WI38 (cell line): ENCODE measurements at regions not wholly inside any gene's neighbourhood (a gene's known extent, or its start where the extent isn't known, plus 50 kb on each side); places are given as distances from the start of the nearest gene placed in this dataset.

ENCODE experiments used
- H3K4me3 ChIP-seq: 2 replicates; pipeline ENCODE4 v1.5.1; 2011; ENCODE audit warnings: low read depth, mild to moderate bottlenecking, control low read depth, low read length
- TF ChIP-seq, protein P1 (sequence below): IDR thresholded peaks from 2 replicates; pipeline ENCODE4 v1.5.1; 2012; ENCODE audit warnings: low read depth, mild to moderate bottlenecking, control low read depth, low read length

DNA sequence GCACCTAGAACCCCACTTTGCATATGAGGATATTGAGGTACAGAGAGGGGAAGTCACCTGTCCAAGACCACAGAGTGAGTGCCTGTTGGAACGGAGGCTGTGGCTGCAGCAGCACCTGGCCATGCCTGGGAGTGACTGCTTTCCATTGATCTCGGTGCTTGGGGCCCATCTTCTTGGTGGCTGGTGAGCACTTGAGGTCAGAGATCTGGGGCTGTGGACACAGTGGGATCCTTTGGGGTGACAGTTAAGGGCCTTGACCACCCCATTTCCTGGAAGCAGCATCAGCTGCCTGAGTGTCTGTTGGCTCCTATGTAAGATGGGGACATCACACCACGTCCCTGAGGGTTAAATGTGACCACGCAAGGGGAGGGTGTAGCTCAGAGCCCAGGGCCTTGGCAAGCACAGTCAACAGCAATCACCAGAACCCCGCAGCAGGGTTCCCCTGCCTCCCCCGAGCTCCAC lies 111.7 kb downstream of the IRF8 start:
- no peak overlapping the region for H3K4me3 ChIP-seq
- TF ChIP-seq, protein P1, sequence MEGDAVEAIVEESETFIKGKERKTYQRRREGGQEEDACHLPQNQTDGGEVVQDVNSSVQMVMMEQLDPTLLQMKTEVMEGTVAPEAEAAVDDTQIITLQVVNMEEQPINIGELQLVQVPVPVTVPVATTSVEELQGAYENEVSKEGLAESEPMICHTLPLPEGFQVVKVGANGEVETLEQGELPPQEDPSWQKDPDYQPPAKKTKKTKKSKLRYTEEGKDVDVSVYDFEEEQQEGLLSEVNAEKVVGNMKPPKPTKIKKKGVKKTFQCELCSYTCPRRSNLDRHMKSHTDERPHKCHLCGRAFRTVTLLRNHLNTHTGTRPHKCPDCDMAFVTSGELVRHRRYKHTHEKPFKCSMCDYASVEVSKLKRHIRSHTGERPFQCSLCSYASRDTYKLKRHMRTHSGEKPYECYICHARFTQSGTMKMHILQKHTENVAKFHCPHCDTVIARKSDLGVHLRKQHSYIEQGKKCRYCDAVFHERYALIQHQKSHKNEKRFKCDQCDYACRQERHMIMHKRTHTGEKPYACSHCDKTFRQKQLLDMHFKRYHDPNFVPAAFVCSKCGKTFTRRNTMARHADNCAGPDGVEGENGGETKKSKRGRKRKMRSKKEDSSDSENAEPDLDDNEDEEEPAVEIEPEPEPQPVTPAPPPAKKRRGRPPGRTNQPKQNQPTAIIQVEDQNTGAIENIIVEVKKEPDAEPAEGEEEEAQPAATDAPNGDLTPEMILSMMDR = no peak

DNA sequence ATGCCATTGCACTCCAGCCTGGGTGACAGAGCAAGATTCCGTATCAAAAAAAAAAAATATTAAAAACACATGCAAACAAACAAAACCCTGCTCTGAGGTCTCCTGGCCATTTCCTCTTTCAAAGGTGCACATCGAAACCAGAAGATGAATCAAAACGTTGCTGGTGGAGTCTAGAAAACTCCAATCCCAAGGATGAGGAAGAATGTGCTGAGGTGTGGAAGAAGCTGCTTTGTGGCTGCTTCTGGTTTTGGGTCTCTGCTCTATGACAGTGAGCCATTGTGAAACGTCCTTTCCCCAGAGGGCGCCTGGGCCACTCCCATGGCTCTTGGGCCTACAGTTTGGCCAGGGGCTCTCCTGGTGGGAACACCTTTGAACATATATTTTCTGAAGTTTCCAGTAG lies 112.6 kb downstream of the IRF8 start:
- TF ChIP-seq, protein P1 = no peak
- H3K4me3 ChIP-seq = no peak overlapping the region

DNA sequence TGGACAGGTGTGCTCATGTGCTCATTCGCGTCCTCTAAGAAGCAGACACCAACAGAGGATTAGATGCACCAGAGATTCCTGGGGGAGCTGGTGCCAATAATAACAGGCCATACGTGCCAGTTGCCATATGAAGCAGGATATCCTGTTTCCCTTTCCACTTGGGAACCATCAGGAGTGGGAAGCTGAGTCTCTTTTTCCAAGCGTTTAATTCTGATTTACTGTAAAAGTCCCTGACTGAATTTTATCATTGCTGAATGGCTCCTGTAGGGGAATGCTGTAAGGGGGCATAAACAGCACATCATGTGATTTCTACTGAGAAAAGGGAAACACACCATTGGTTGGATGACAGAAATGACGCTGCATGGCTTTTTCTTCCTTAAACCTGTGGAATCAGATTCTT lies 113.3 kb downstream of the IRF8 start:
- TF ChIP-seq, protein P1 = no peak
- no peak overlapping the region for H3K4me3 ChIP-seq

DNA sequence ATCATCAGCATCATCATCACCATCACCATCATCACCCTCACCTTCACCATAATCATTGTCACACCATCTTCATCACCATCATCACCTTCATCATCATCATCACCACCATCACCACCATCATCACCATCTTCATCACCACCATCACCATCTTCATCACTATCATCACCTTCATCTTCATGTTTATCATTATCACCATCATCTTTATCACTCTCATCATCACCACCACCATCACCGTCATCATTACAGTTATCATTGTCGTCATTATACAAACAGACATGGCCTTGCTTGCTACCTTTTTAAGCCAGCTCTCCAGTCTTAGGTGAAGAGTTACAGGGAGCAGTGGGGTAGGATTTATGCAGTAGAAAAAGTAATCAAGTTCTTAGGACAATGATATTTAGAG lies 114.9 kb downstream of the IRF8 start:
- TF ChIP-seq, protein P1 = no peak
- no peak overlapping the region for H3K4me3 ChIP-seq

DNA sequence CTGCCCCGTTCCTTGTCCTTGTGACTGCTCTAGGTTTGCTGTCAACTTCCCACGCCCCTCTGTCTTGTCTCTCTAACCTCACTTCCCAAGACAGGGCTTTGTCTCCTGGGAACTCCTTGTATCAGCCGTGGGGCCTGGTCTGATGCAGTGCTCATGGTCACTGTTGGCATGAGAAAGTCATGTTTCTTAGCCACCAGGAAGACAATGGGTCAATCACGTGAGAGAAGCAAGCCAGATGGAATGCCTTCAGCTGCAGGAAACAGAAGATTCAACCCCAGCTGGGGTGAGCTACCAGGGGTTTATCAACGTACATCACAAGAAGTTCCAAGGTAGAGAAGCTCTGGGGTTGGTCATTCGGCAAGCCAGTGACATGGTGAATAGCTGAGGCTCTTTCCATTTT lies 116.6 kb downstream of the IRF8 start:
- TF ChIP-seq, protein P1 = no peak
- H3K4me3 ChIP-seq = no peak overlapping the region

DNA sequence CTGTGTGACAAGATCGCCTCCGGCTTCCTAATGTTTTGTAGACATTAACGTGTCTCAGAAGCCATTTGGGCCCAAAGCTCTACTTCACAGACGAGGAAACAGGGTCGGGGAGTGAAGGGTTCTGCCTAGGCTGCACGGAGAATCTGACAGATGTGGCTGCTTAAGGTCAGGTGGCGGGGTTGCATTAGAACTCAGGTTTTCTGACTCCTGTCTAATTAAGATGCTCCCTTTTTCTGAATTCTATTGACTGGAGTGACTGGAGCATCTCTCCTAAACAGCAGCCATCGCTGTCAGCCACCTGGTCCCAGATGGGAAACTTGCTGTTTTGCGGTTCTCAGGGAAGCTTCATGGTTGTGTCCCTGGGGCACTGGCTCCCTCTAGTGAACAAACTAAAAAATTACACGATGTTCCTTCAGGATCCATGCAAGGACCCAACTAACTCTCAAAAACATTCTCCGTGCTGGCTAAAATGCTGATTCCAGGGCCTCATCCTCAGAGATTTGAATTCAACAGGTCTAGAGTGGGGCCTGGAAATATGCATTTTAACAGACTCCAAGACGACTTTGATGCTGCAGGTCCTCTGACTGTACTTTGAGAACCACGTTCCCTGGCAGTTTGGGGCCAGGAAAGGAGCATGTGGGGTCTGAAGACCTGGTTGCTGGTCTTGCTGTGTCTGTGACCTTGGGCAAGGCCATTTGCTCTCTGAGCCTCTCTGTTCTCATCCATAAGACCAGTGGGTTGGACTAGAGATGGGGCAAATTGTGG lies 117.4 kb downstream of the IRF8 start:
- TF ChIP-seq, protein P1 = peak; percentile 76
- H3K4me3 ChIP-seq = no peak overlapping the region

DNA sequence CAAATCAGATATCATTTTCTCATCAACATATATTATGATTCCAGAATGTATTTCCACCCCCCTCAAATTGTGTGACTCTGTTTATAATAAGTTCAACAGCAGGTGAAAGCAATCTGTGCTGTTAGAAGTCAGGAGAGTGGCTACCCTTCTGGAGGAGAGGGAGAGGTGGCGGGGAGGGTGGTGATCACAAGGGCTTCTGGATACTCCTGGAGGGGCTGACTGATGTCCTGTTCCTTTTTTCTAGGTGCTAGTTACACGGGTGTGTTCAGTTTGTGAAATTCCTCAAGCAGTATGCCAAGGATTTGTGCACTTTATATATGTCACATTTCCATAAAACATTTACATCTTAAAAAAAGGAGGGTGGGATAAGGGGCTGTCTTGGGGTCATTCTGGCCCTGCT lies 119.1 kb downstream of the IRF8 start:
- TF ChIP-seq, protein P1 = no peak
- no peak overlapping the region for H3K4me3 ChIP-seq
